SK-N-SH (cell line): ENCODE measurements at regions not wholly inside any gene's neighbourhood (a gene's known extent, or its start where the extent isn't known, plus 50 kb on each side); places are given as distances from the start of the nearest gene placed in this dataset.

Experiments
- CTCF ChIA-PET: fragments of 300-600, 350-600 bp; formaldehyde crosslinking; extraction: SDS; loops from one replicate; lab custom pipeline; 2021; lab: Yijun Ruan, JAX
- POLR2A ChIA-PET: fragments of 350-600 bp; sonication (Branson Sonifier 250); formaldehyde crosslinking; extraction: SDS; loops from one replicate; lab custom pipeline; 2020; ENCODE audit warnings: antibody characterized with exemption, inconsistent platforms; lab: Yijun Ruan, JAX
- DNase-seq: peaks from one replicate; pipeline ENCODE4 v3.0.0; 2012
- H2AFZ ChIP-seq: fragments of 200-600 bp; sonication (generic); 2 replicates; pipeline ENCODE4 v1.8.1; 2016; ENCODE audit warnings: antibody characterized with exemption, mild to moderate bottlenecking, low read depth
- H3F3A ChIP-seq: fragments of 200-600 bp; sonication (generic); replicated peaks from 2 replicates; pipeline ENCODE3; 2016; ENCODE audit warnings: antibody characterized with exemption, mild to moderate bottlenecking; ENCODE audit not compliant: insufficient read depth
- H3K27ac ChIP-seq, 2 experiments: fragments of 200-500 bp in 1 of 2; fragments of 200-600 bp in 1 of 2; sonication (Bioruptor generic) in 1 of 2; sonication (generic), shearing (Covaris generic) in 1 of 2; 2 replicates each; pipeline versions ENCODE4 v1.5.1 to v1.6.1; 2014 to 2016; ENCODE audit warnings: low read depth in 2 of 2, inconsistent platforms in 1 of 2, low read length in 1 of 2, mild to moderate bottlenecking in 1 of 2, mixed read lengths in 1 of 2
- H3K27me3 ChIP-seq: fragments of 200-600 bp; sonication (generic), shearing (Covaris generic); 2 replicates; pipeline ENCODE4 v1.6.1; 2016; ENCODE audit warnings: mixed run types; ENCODE audit not compliant: insufficient read depth
- H3K36me3 ChIP-seq, 2 experiments: fragments of 200-500 bp in 1 of 2; fragments of 200-600 bp in 1 of 2; sonication (Bioruptor generic) in 1 of 2; sonication (generic) in 1 of 2; replicated peaks in 1 of 2; 2 replicates each; pipeline versions ENCODE3 to v1.5.1; 2014 to 2016; ENCODE audit warnings: low read length in 1 of 2, mild to moderate bottlenecking in 1 of 2; ENCODE audit not compliant: insufficient read depth in 2 of 2, control insufficient read depth in 1 of 2
- H3K4me1 ChIP-seq, 2 experiments: fragments of 200-500 bp in 1 of 2; fragments of 200-600 bp in 1 of 2; sonication (Bioruptor generic) in 1 of 2; sonication (generic), shearing (Covaris generic) in 1 of 2; 2 replicates each; pipeline versions ENCODE4 v1.5.1 to v1.6.1; 2014 to 2016; ENCODE audit warnings: low read depth in 1 of 2, low read length in 1 of 2, mixed run types in 1 of 2; ENCODE audit not compliant: insufficient read depth in 2 of 2, control insufficient read depth in 1 of 2
- H3K4me2 ChIP-seq: fragments of 200-600 bp; sonication (generic), shearing (Covaris generic); 2 replicates; pipeline ENCODE4 v1.6.1; 2017; ENCODE audit warnings: mixed run types
- H3K4me3 ChIP-seq, 2 experiments: fragments of 200-500 bp in 1 of 2; fragments of 200-600 bp in 1 of 2; sonication (Bioruptor generic) in 1 of 2; sonication (generic), shearing (Covaris generic) in 1 of 2; 2 replicates each; pipeline versions ENCODE4 v1.5.1 to v1.8.1; 2014 to 2016; ENCODE audit warnings: low read depth in 2 of 2, inconsistent platforms in 1 of 2, low read length in 1 of 2, mild to moderate bottlenecking in 1 of 2, mixed read lengths in 1 of 2, moderate library complexity in 1 of 2
- H3K79me2 ChIP-seq: fragments of 200-600 bp; sonication (generic); 2 replicates; pipeline ENCODE4 v1.8.1; 2017; ENCODE audit warnings: mild to moderate bottlenecking; ENCODE audit not compliant: insufficient read depth
- H3K9ac ChIP-seq: fragments of 200-600 bp; sonication (generic); 2 replicates; pipeline ENCODE4 v1.6.1; 2017; ENCODE audit warnings: mixed run types
- H3K9me2 ChIP-seq: fragments of 200-600 bp; sonication (generic); 2 replicates; pipeline ENCODE4 v1.6.1; 2017; ENCODE audit warnings: mixed run types
- H3K9me3 ChIP-seq: fragments of 200-600 bp; sonication (generic); 2 replicates; pipeline ENCODE4 v1.6.1; 2017; ENCODE audit warnings: mixed run types, mild to moderate bottlenecking, moderate library complexity
- H4K20me1 ChIP-seq: fragments of 200-600 bp; sonication (generic); 2 replicates; pipeline ENCODE4 v1.6.1; 2017; ENCODE audit warnings: mild to moderate bottlenecking, mixed run types; ENCODE audit not compliant: insufficient read depth
- FOSL2 ChIP-seq: IDR thresholded peaks from 2 replicates; pipeline ENCODE4 v1.4.0; 2012; ENCODE audit warnings: low read depth, mild to moderate bottlenecking, moderate library complexity, borderline replicate concordance
- JUND ChIP-seq: IDR thresholded peaks from 2 replicates; pipeline ENCODE4 v1.4.0; 2012
- MAX ChIP-seq: IDR thresholded peaks from 2 replicates; pipeline ENCODE4 v1.4.0; 2012; ENCODE audit warnings: low read depth
- RXRA ChIP-seq: IDR thresholded peaks from 2 replicates; pipeline ENCODE4 v1.4.0; 2012; ENCODE audit warnings: low read depth, mild to moderate bottlenecking, borderline replicate concordance
- TAF1 ChIP-seq: IDR thresholded peaks from 2 replicates; pipeline ENCODE4 v1.6.1; 2012; ENCODE audit warnings: low read depth, mild to moderate bottlenecking, low read length, moderate library complexity, borderline replicate concordance
- ZBTB33 ChIP-seq: IDR thresholded peaks from 2 replicates; pipeline ENCODE4 v1.4.0; 2012; ENCODE audit warnings: low read depth, borderline replicate concordance
- TF ChIP-seq, protein P1 (sequence below): IDR thresholded peaks from 2 replicates; pipeline ENCODE4; 2012
- TF ChIP-seq, protein P2 (sequence below): fragments of 150-350 bp; IDR thresholded peaks from 2 replicates; pipeline ENCODE4 v1.6.1; 2017; ENCODE audit warnings: antibody characterized with exemption, low read length, low read depth, borderline replicate concordance

DNA sequence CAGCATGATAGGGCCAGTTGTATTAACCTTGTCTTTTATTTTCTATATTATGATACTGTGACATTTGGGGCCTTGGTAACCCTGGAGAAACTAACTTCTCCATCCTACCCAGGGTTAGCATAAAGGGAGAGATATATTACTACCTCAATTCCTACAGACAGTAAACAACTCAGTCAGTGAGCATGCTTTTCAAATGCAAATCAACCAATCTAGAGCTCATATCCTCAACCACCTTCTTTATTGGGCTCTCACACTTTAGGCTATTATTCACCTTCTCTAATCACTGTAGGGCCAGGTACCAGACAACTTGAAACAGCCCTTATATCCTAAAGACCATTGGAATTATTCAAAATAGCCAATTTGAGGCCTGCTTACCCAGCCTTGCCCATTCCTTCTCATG lies 477.6 kb downstream of the PTPRC start:
- no peak overlapping the region for H3K4me3 ChIP-seq
- H3K27ac ChIP-seq = no peak overlapping the region
- TF ChIP-seq, protein P1, sequence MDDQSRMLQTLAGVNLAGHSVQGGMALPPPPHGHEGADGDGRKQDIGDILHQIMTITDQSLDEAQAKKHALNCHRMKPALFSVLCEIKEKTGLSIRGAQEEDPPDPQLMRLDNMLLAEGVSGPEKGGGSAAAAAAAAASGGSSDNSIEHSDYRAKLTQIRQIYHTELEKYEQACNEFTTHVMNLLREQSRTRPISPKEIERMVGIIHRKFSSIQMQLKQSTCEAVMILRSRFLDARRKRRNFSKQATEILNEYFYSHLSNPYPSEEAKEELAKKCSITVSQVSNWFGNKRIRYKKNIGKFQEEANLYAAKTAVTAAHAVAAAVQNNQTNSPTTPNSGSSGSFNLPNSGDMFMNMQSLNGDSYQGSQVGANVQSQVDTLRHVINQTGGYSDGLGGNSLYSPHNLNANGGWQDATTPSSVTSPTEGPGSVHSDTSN = no peak
- TF ChIP-seq MAX = no peak
- TF ChIP-seq, all 33 proteins: peak for 0
- no peak overlapping the region for H3K4me2 ChIP-seq
- H3F3A ChIP-seq = peaks cover 1% of the 10 kb centered on the region
- ChIA-PET CTCF (interaction anchor here (1.0 kb wide), 1 partner anchor 436 kb away, joined by 3 read pairs; no protein-coding TSS in a partner anchor), POLR2A (no interaction called here)
- no peaks in the 10 kb centered on the region for H3K9me2 ChIP-seq
- no peaks in the 10 kb centered on the region for H3K36me3 ChIP-seq
- H3K27me3 ChIP-seq = no peaks in the 10 kb centered on the region
- no peak overlapping the region for H2AFZ ChIP-seq
- H3K4me1 ChIP-seq = no peaks in the 10 kb centered on the region; a peak in 1 of 4 replicates
- H3K9me3 ChIP-seq = 0 out of 2 replicates have a peak, but pooled peaks cover 5% of the 10 kb centered on the region
- H3K79me2 ChIP-seq = no peaks in the 10 kb centered on the region
- no peak for DNase-seq
- H3K9ac ChIP-seq = no peak overlapping the region
- H4K20me1 ChIP-seq = no peaks in the 10 kb centered on the region

- 0 out of 2 replicates have a peak overlapping the region, but pooled peaks have one; percentile 0 for H2AFZ ChIP-seq
- no peaks in the 10 kb centered on the region for H3K9me3 ChIP-seq
- no peaks in the 10 kb centered on the region for H3K36me3 ChIP-seq
- DNase-seq = no peak
- H3K27me3 ChIP-seq = no peaks in the 10 kb centered on the region
- no peak overlapping the region for H3K27ac ChIP-seq
- no peaks in the 10 kb centered on the region for H4K20me1 ChIP-seq
- H3K4me1 ChIP-seq = peaks cover 0 to 23% of the 10 kb centered on the region in 2 experiments; a peak in 2 of 4 replicates
- H3K9ac ChIP-seq = no peak overlapping the region
- H3K4me3 ChIP-seq = no peak overlapping the region
- H3K9me2 ChIP-seq = no peaks in the 10 kb centered on the region
- ChIA-PET CTCF (interaction anchor here (1.2 kb wide), 1 partner anchor 430 kb away, joined by 5 read pairs; no protein-coding TSS in a partner anchor), POLR2A (no interaction called here)
- TF ChIP-seq FOSL2 = no peak
- no peak for TF ChIP-seq ZBTB33
- TF ChIP-seq, protein P2, sequence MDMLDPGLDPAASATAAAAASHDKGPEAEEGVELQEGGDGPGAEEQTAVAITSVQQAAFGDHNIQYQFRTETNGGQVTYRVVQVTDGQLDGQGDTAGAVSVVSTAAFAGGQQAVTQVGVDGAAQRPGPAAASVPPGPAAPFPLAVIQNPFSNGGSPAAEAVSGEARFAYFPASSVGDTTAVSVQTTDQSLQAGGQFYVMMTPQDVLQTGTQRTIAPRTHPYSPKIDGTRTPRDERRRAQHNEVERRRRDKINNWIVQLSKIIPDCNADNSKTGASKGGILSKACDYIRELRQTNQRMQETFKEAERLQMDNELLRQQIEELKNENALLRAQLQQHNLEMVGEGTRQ = no peak
- TF ChIP-seq JUND = no peak
- no peak for TF ChIP-seq TAF1
- no peak for TF ChIP-seq MAX
- TF ChIP-seq RXRA = no peak
- H3F3A ChIP-seq = peaks cover 34% of the 10 kb centered on the region
- H3K4me2 ChIP-seq = no peak overlapping the region
- H3K79me2 ChIP-seq = no peaks in the 10 kb centered on the region
Measured at GRCh38 chr1:199121047-199121446, 482.2 kb downstream of the PTPRC start.
